GM12872 (cell line): ENCODE measurements at regions not wholly inside any gene's neighbourhood (a gene's known extent, or its start where the extent isn't known, plus 50 kb on each side); places are given as distances from the start of the nearest gene placed in this dataset.

ENCODE experiments used
- CTCF ChIP-seq: IDR thresholded peaks from 3 replicates; pipeline ENCODE4 v1.5.1; 2011; ENCODE audit warnings: low read depth, mild to moderate bottlenecking, low read length, moderate library complexity; ENCODE audit not compliant: insufficient read depth

- no peak for TF ChIP-seq CTCF
These were observed 244.8 kb upstream of the POU3F2 start for GRCh38 chr6:98589536-98589935.

DNA sequence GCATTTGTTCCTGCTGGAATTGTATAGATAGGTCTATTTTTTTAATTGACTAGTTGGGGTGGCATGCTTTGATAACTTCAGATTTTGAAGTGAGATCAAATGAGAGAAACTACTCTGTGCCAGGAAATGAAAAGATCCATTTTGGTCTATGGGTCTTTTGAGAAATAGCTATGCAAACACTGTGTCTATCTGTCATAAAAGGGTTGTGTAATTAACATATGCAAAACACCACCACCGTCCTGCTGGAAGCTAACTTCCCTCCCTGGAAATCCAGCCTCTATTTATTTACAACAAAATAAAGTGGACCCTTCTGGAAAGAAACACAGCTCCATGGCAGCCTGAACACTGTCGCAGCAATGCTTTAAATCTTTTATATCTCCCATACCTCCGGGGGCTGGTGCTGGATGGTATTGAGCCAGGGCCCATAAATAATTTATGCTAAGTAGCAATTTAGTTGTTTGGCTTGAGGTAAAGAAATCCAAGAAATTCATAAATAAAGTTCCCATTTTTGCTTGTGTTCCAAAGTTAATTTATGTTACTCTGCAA is 244.2 kb upstream of the POU3F2 start:
- no peak for TF ChIP-seq CTCF

- no peak for TF ChIP-seq CTCF
These were observed 243.4 kb upstream of the POU3F2 start for GRCh38 chr6:98590997-98591396.

GRCh38 chr6:98593676-98594075 is 240.7 kb upstream of the POU3F2 start:
- no peak for TF ChIP-seq CTCF

DNA sequence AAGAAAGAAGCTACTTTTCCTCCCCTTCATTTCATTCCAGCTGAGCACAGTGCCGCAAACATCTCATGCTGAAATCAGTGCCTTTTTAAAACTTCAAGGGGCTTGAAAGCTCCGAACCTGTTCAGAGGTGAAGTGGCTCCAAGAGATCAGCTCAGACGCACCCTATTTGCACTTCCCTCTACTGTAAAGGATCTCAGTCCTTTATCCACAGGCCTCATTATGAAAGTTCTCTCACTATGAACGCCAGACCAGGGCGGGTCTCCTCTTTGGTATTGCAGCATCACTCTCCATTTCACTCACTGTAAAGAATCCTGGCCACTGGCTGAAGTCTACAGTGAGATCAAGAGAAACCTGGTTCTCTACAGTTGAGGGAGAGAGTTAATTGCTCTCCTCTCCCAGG is 232.7 kb upstream of the POU3F2 start:
- TF ChIP-seq CTCF, result no peak

GRCh38 chr6:98605705-98606104 is 228.7 kb upstream of the POU3F2 start:
- no peak for TF ChIP-seq CTCF

DNA sequence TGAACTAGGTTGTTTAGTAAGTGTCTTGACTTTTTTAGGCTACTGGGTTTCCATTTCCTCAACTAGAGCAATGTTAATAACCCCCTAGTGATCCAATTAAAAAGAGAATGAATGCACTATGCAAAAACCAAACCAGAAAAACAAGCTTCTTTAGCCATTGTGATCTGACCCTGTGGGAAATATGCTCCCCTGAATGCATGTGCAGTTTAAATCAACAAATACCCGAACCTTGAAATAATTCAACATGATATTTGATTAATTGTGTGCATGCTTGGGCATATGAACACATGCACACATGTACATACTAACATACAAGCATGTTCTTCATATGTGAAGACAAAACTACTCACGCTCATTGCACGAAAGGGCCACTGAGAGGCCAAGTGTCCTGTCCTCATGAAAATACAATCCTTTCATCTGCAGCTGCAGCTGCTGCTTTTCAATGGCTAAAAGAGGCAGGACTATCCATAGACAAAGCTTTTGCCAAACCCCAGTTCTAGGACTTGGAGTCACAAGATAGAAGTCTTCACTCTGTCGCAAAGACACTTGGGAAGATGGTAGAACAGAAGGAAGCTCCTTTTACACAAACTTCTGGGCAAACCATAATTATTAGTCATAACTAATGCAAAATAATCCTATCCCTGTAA is 207.1 kb upstream of the POU3F2 start:
- TF ChIP-seq CTCF, result no peak
